Ascending aorta (tissue), 2 donors: ENCODE measurements at regions not wholly inside any gene's neighbourhood (a gene's known extent, or its start where the extent isn't known, plus 50 kb on each side); places are given as distances from the start of the nearest gene placed in this dataset.
"Not testable (repeated sequence)": the region's sequence is repeated elsewhere in the genome, so short reads cannot be mapped to it uniquely, and the experiment has no call there.

Experiments
- DNase-seq, 2 donors: peaks; one replicate each; pipeline ENCODE4 v3.0.0-alpha.2; 2019; ENCODE audit warnings: low spot score in 2 of 2
- H3K27ac ChIP-seq, 2 donors: fragments of 200-600 bp; sonication (generic); one replicate each; pipeline ENCODE4 v1.5.1; 2016 to 2017; ENCODE audit warnings: mild to moderate bottlenecking in 1 of 2
- H3K27me3 ChIP-seq: fragments of 200-600 bp; sonication (generic); one replicate; pipeline ENCODE4 v1.5.1; 2017
- H3K36me3 ChIP-seq, 2 donors: fragments of 200-600 bp; sonication (generic); one replicate each; pipeline ENCODE4 v1.5.1; 2016
- H3K4me1 ChIP-seq, 2 donors: fragments of 200-600 bp; sonication (generic); one replicate each; pipeline ENCODE4 v1.5.1; 2016 to 2017; ENCODE audit warnings: mild to moderate bottlenecking in 1 of 2
- H3K4me3 ChIP-seq, 2 donors: fragments of 200-600 bp; sonication (generic); one replicate each; pipeline ENCODE4 v1.5.1; 2016 to 2017; ENCODE audit warnings: mild to moderate bottlenecking in 1 of 2
- H3K9me3 ChIP-seq, 2 donors: fragments of 200-600 bp; sonication (generic); one replicate each; pipeline ENCODE4 v1.5.1; 2016
- CTCF ChIP-seq, 3 experiments: fragments of 200-600 bp in 2 of 3; fragments of 450-650 bp in 1 of 3; sonication (generic) in 2 of 3; IDR thresholded peaks; one replicate each; pipeline ENCODE4 v1.5.1; 2016 to 2019; ENCODE audit warnings: antibody characterized with exemption in 3 of 3, mild to moderate bottlenecking in 1 of 3, moderate library complexity in 1 of 3
- intact Hi-C: fragments of 100-400 bp; cut with DNase I; formaldehyde crosslinking; loops from one replicate; pipeline ENCODE4 v1.15.1; 2023

DNA sequence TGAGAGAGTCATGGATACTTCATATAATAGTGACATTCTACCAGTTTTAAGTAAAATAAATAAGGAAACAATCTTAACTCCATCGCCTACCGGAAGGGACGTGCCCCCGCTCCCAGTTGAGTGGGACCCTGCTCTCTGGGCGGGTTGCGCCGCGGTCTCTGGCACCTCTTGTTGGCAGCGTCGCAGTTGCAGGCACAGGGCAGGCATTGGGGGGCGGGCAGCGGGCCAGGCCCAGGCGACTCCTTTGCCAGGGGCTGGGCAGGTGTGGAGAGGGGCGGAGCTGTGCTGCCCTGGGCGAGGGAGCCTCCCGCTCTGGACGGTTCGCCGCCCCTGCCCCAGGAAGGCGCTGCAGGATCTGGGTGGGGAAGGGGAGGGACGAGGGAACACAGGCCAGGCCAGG lies 1500.6 kb downstream of the FOXD4L5 start:
- H3K36me3 ChIP-seq, H3K27ac ChIP-seq, H3K4me3 ChIP-seq, H3K9me3 ChIP-seq, DNase-seq, H3K27me3 ChIP-seq, intact Hi-C loops, H3K4me1 ChIP-seq: not testable (repeated sequence)

DNA sequence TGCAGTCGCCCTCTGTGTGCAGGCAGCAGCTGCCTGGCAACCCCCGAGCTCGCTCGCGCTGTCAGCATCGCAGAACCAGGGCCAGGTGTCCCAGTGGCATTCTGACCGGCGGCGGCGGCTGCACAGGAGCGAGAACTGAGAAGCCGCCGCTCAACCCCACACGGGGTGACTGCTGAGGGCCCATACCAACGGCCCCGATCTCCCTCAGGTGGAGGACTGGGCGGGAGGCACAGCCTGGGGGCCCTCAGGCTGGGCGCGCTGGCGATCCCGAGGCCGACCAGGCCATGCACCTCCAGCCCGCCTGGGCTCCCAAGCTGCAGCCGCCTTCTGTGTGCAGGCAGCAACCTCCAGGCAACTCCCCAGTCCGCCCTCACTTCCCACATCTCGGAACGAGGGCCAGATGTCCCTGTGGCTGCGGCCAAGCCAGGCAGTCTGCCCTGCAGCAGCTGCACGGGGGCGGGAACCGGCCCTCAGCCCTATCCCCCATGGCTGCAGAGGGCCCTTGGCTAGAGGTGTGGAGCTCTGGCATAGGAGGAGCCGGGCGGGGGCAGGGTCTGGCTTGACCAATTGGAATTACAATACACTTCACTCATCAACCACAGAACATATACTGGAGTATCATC lies 1503.1 kb downstream of the FOXD4L5 start:
- DNase-seq, H3K4me1 ChIP-seq, H3K36me3 ChIP-seq: not testable (repeated sequence)

DNA sequence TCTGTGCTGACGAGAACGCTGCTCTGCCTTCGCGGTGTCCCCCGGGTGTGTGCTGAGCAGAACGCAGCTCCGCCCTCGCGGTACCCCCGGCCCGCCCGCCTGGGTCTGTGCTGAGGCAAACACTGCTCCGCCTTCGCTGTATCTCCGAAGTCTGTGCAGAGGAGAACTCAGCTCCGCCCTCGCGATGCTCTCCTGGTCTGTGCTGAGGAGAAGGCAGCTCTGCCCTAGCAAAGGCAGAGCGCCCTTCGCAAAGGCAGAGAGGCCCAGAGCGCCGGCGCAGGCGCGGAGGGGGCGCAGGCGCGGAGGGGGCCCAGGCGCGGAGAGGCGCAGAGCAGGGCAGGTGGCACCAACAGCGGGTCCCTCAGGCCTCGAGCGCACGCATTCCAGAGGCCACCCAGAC lies 1503.6 kb downstream of the FOXD4L5 start:
- H3K9me3 ChIP-seq, H3K27me3 ChIP-seq, DNase-seq, H3K4me3 ChIP-seq, H3K36me3 ChIP-seq, intact Hi-C loops, H3K27ac ChIP-seq, H3K4me1 ChIP-seq: not testable (repeated sequence)

More for the DNA sequence above, 1503.1 kb downstream of the FOXD4L5 start:
- H3K27me3 ChIP-seq, H3K9me3 ChIP-seq, intact Hi-C loops, H3K27ac ChIP-seq, H3K4me3 ChIP-seq: not testable (repeated sequence)

DNA sequence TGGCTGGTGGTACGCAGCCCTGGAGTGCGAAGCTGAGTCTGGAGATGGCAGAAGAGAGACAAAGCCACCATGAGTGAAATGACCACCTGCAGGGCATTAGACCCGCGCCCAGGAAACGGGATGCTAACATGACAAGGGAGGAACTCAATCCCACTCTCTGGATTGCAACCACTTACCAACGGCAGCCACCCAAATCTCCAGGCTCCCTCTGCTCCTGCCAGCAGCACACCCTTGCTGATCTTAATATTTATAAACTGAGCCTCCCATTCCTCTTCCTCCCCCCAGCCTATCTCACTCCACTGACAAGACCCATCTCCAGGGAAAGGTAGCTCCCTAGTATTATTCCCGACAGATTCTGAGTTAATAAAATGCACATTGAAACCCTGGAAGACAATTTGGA lies 1508.8 kb downstream of the FOXD4L5 start:
- H3K4me1 ChIP-seq, H3K27me3 ChIP-seq, intact Hi-C loops, H3K27ac ChIP-seq, H3K36me3 ChIP-seq, H3K4me3 ChIP-seq, H3K9me3 ChIP-seq, DNase-seq: not testable (repeated sequence)

GRCh38 chr9:63775092-63775426 lies 1510.0 kb downstream of the FOXD4L5 start:
- H3K36me3 ChIP-seq, H3K4me3 ChIP-seq, H3K27ac ChIP-seq, H3K9me3 ChIP-seq, H3K4me1 ChIP-seq, H3K27me3 ChIP-seq, intact Hi-C loops, DNase-seq: not testable (repeated sequence)

- H3K9me3 ChIP-seq, H3K4me1 ChIP-seq, H3K27me3 ChIP-seq, H3K36me3 ChIP-seq, H3K27ac ChIP-seq, intact Hi-C loops, H3K4me3 ChIP-seq, DNase-seq: not testable (repeated sequence)
These were observed 1510.5 kb downstream of the FOXD4L5 start for GRCh38 chr9:63774369-63775091.

DNA sequence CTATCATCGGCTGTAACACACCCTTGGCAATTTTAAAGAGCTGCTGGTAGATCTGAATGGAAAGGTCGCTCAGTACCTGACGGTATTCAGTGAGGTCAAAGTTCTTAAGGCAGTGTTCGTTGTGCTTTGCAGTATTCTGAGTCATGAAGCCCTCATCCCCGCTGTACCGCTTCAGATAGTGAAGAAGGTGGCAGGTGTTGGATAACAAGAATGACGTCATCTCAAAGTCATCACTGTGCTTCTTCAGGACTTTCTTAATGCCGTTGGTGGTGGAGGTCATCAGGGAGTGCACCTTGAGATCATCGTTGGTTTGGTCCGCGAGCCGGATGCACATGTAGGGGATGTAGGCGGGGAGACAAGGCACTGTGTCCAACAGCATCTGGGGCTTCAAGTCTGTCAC lies 1522.8 kb downstream of the FOXD4L5 start:
- H3K4me3 ChIP-seq, H3K36me3 ChIP-seq, H3K27ac ChIP-seq, H3K27me3 ChIP-seq, DNase-seq, H3K9me3 ChIP-seq, intact Hi-C loops, H3K4me1 ChIP-seq: not testable (repeated sequence)

DNA sequence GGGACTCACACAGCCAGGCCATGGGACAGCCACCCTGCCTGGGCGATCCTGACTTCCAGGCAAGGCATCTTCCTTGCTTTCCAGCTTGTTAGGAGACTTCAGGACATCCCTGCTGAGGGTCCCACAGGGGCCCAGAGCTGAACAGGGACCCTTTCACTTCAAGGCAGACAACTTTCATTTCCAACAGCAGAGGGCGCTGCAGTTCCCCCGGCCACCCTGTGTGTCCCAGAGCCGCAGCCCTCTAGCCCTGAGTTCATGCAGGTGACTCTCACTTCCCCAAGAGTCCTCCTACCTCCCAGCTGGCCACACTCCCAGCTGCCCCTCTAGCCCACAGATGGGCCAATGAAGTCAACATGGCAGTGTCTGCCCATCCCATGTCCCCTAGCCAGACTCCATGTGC lies 1556.0 kb downstream of the FOXD4L5 start:
- H3K9me3 ChIP-seq, intact Hi-C loops, H3K36me3 ChIP-seq, H3K4me1 ChIP-seq, H3K27ac ChIP-seq, H3K4me3 ChIP-seq, H3K27me3 ChIP-seq, DNase-seq: not testable (repeated sequence)

DNA sequence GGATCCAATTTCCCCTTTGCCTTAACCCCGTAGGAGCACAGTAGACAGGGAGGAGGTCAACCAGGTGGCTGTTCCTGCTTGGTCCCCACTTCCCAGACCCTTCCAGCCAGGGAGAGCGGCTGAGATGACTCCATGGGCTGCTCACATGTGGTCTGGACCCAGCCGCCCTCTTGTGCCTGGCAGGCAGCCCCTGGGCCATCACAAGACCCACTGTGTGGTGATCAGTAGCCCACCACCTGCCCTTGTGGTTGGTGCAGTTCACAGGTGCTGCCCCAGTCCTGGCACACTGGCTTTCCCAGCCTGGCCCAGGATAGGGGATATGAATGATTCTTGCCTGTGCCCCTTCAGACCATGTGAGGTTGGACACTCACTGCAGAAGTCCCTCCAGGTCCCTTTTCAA lies 1556.7 kb downstream of the FOXD4L5 start:
- Histone ChIP-seq H3K4me1 (no peaks in the 10 kb centered on the region), H3K27me3 (no peaks in the 10 kb centered on the region), H3K27ac (no peak overlapping the region), H3K36me3 (no peaks in the 10 kb centered on the region), H3K4me3 (no peak overlapping the region), H3K9me3 (no peaks in the 10 kb centered on the region)
- intact Hi-C loops = no loop called here
- DNase-seq = no peak
- no peak for TF ChIP-seq CTCF (IDR thresholded peaks at IDR 0.05)

GRCh38 chr9:63708285-63708684 lies 1576.7 kb downstream of the FOXD4L5 start:
- H3K27ac ChIP-seq, intact Hi-C loops, H3K4me3 ChIP-seq, H3K9me3 ChIP-seq, H3K4me1 ChIP-seq, H3K36me3 ChIP-seq, H3K27me3 ChIP-seq, DNase-seq: not testable (repeated sequence)

DNA sequence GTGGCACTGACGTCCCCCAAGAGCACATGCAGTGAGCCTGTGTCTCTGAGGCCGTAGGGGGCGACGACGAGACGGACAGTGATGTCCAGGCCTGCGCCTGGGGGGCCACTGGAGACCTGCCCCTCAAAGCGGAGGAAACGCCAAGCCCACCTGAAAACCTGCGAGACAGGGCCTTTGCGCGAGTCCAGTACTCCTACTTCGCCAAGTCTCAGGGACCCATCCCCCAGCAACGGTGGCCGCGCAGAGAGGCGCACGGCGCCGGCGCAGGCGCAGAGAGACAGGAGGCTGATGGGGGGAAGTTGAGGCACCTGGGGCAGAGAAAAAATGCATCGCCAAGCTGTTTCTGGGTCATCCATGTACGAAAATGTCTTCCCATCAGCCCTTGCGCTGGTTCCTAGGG lies 1580.6 kb downstream of the FOXD4L5 start:
- H3K27me3 ChIP-seq, intact Hi-C loops, H3K27ac ChIP-seq, H3K4me3 ChIP-seq, H3K36me3 ChIP-seq, H3K4me1 ChIP-seq, H3K9me3 ChIP-seq, DNase-seq: not testable (repeated sequence)

GRCh38 chr9:63703670-63704069 lies 1581.3 kb downstream of the FOXD4L5 start:
- H3K4me3 ChIP-seq, H3K27me3 ChIP-seq, H3K4me1 ChIP-seq, DNase-seq, H3K27ac ChIP-seq, intact Hi-C loops, H3K36me3 ChIP-seq, H3K9me3 ChIP-seq: not testable (repeated sequence)

GRCh38 chr9:63703138-63703665 lies 1581.8 kb downstream of the FOXD4L5 start:
- H3K4me3 ChIP-seq, H3K4me1 ChIP-seq, H3K36me3 ChIP-seq, intact Hi-C loops, H3K27ac ChIP-seq, DNase-seq, H3K27me3 ChIP-seq, H3K9me3 ChIP-seq: not testable (repeated sequence)
